DMS153 treated with DMSO at 0.1 percent for 48 hours (cell line): ENCODE measurements at regions not wholly inside any gene's neighbourhood (a gene's known extent, or its start where the extent isn't known, plus 50 kb on each side); places are given as distances from the start of the nearest gene placed in this dataset.

ENCODE experiments used
- DNase-seq: peaks from one replicate; lab custom pipeline; 2025; ENCODE audit not compliant: unreplicated experiment; lab: John Stamatoyannopoulos, UW

GRCh38 chr11:15757048-15757698 is 599.2 kb downstream of the SOX6 start:
- no peak for DNase-seq

- no peak for DNase-seq
Measured at GRCh38 chr11:15758857-15759465, 597.4 kb downstream of the SOX6 start.

- DNase-seq, result no peak
Measured at GRCh38 chr11:15761235-15761634, 595.1 kb downstream of the SOX6 start.

- DNase-seq, result no peak
Measured at GRCh38 chr11:15764326-15764725, 592.0 kb downstream of the SOX6 start.

GRCh38 chr11:15764948-15765347 is 591.4 kb downstream of the SOX6 start:
- DNase-seq, result no peak

GRCh38 chr11:15765530-15765929 is 590.8 kb downstream of the SOX6 start:
- DNase-seq, result no peak

- DNase-seq, result no peak
Measured at GRCh38 chr11:15768321-15768720, 588.0 kb downstream of the SOX6 start.

GRCh38 chr11:15769203-15769602 is 587.1 kb downstream of the SOX6 start:
- DNase-seq, result no peak

GRCh38 chr11:15770798-15771414 is 585.4 kb downstream of the SOX6 start:
- peak; percentile 45 for DNase-seq

GRCh38 chr11:15772547-15772946 is 583.8 kb downstream of the SOX6 start:
- no peak for DNase-seq

GRCh38 chr11:15772981-15773380 is 583.4 kb downstream of the SOX6 start:
- DNase-seq, result no peak

- DNase-seq, result no peak
Measured at GRCh38 chr11:15773476-15774387, 582.6 kb downstream of the SOX6 start.

- no peak for DNase-seq
Measured at GRCh38 chr11:15774388-15774939, 581.9 kb downstream of the SOX6 start.

GRCh38 chr11:15775015-15775541 is 581.3 kb downstream of the SOX6 start:
- DNase-seq, result no peak

- DNase-seq, result no peak
Measured at GRCh38 chr11:15775797-15776196, 580.5 kb downstream of the SOX6 start.

GRCh38 chr11:15776366-15776765 is 580.0 kb downstream of the SOX6 start:
- DNase-seq, result no peak

- DNase-seq, result no peak
Measured at GRCh38 chr11:15779518-15779917, 576.8 kb downstream of the SOX6 start.

GRCh38 chr11:15780382-15780781 is 576.0 kb downstream of the SOX6 start:
- DNase-seq, result no peak

GRCh38 chr11:15780837-15781236 is 575.5 kb downstream of the SOX6 start:
- DNase-seq, result no peak

- no peak for DNase-seq
Measured at GRCh38 chr11:15783619-15784018, 572.7 kb downstream of the SOX6 start.
